ENCODE measurements at regions not wholly inside any gene's neighbourhood (a gene's known extent, or its start where the extent isn't known, plus 50 kb on each side); places are given as distances from the start of the nearest gene placed in this dataset.

DNA sequence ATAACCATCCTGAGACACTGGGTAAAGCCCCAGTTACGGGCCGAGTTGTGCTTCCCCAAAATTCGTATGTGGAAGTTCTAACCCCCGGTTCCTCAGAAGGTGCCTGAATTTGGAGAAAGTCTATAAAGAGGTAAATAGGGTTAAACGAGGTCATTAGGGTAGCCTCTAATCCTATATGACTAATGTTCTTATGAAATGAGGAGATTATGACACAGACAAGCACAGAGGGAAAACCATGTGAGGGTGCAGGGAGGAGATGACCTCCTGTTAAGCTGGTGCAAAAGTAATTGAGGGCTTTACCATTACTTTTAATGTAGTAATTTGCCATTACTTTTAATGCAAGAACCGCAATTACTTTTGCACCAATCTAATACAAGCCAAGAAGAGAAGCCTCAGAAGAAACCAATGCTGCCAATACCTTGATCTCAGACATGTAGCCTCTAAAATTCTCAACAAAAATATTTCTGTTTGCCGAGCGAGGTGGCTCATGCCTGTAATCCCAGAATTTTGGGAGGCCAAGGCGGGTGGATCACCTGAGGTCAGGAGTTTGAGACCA lies 260.8 kb downstream of the GPATCH2 start:
- TF ChIP-seq, protein P1, sequence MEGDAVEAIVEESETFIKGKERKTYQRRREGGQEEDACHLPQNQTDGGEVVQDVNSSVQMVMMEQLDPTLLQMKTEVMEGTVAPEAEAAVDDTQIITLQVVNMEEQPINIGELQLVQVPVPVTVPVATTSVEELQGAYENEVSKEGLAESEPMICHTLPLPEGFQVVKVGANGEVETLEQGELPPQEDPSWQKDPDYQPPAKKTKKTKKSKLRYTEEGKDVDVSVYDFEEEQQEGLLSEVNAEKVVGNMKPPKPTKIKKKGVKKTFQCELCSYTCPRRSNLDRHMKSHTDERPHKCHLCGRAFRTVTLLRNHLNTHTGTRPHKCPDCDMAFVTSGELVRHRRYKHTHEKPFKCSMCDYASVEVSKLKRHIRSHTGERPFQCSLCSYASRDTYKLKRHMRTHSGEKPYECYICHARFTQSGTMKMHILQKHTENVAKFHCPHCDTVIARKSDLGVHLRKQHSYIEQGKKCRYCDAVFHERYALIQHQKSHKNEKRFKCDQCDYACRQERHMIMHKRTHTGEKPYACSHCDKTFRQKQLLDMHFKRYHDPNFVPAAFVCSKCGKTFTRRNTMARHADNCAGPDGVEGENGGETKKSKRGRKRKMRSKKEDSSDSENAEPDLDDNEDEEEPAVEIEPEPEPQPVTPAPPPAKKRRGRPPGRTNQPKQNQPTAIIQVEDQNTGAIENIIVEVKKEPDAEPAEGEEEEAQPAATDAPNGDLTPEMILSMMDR (IDR thresholded peaks at IDR 0.05; ENCODE audit: low read depth, low read length, missing input control), result no peak
- TF ChIP-seq SP1 (IDR thresholded peaks at IDR 0.05) (no peak), GABPA (IDR thresholded peaks at IDR 0.05 in 1 of 2, conservative IDR thresholded peaks at IDR 0.05 in 1 of 2) (no peak), EGR1 (IDR thresholded peaks at IDR 0.05; ENCODE audit: low read depth in 2 of 2) (no peak)
- TF ChIP-seq, protein P2, sequence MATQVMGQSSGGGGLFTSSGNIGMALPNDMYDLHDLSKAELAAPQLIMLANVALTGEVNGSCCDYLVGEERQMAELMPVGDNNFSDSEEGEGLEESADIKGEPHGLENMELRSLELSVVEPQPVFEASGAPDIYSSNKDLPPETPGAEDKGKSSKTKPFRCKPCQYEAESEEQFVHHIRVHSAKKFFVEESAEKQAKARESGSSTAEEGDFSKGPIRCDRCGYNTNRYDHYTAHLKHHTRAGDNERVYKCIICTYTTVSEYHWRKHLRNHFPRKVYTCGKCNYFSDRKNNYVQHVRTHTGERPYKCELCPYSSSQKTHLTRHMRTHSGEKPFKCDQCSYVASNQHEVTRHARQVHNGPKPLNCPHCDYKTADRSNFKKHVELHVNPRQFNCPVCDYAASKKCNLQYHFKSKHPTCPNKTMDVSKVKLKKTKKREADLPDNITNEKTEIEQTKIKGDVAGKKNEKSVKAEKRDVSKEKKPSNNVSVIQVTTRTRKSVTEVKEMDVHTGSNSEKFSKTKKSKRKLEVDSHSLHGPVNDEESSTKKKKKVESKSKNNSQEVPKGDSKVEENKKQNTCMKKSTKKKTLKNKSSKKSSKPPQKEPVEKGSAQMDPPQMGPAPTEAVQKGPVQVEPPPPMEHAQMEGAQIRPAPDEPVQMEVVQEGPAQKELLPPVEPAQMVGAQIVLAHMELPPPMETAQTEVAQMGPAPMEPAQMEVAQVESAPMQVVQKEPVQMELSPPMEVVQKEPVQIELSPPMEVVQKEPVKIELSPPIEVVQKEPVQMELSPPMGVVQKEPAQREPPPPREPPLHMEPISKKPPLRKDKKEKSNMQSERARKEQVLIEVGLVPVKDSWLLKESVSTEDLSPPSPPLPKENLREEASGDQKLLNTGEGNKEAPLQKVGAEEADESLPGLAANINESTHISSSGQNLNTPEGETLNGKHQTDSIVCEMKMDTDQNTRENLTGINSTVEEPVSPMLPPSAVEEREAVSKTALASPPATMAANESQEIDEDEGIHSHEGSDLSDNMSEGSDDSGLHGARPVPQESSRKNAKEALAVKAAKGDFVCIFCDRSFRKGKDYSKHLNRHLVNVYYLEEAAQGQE (IDR thresholded peaks at IDR 0.05), result no peak
